ENCODE measurements at regions not wholly inside any gene's neighbourhood (a gene's known extent, or its start where the extent isn't known, plus 50 kb on each side); places are given as distances from the start of the nearest gene placed in this dataset.

DNA sequence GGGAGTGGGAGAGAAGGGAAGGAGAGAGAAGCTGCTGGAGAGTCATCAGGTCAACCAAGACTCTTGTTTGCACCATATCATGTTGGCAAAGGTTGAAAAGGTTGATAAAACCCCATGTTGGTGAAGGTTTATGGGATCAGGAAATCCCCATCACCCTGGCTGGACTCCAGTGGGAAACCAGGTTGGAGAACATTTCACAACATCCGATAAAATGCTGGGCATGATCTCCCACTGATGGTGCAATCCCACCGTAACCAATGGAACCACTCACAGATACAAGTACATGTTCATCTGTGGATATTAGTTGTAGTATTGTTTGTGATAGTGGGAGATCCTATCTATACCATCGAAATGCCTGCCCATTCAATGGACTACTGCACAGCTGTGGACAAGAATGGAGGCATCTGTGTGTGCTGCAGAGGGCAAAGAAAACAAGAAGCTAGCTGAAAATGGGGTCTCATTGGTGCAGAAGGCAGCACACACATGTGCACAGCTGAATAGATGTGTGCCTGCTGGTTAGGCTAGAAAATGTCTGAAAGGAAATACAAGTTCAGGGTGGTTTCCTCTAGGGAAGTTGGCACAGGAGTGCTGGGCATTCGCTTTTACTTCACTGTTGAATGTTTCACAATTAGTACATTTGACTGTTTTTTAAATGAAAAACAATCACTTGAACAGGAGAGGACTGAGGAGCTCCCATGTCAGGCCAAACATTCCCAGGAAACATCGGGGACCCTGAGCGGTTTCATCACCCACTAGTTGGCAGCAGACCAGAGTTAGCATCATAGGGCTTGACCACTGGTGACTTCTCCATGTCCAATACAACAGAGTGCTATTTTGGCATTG is 80.4 kb upstream of the MGMT start:
- peak; percentile 66 for DNase-seq (ENCODE audit: low spot score)
- peak; percentile 78 for ATAC-seq

DNA sequence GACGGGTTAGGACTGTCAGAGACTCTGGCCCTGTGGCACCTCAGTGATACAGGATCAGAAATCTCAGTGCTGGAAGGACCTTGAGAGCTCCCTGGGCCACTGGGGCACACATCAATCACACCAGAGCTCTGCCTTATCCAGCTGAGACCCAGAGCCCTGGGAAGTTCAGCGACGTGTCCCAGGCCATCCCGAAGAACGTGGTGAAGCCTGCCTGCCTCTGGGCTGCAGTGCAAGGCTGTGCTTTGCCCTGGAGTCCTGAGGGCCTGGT is 79.8 kb upstream of the MGMT start:
- ATAC-seq (no peak), DNase-seq (ENCODE audit: low spot score) (no peak)

DNA sequence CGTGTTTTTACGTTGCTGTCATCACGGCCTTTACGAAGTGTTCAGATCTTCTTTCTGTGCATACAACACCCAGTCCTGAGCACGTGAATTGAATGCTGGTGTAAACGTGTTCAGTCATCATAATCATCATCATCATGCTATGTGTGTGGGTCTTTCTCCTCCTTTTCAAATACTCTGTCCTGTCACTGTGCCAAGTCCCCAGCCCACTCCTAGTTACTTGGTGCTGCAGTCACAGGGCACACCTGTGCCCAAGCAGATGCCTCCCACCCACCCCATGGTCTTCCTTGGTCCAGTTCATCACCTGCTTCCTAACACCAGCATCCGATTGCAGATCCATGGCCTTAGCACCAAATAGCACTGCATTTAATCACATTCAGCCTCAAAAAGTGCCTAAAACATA is 78.6 kb upstream of the MGMT start:
- DNase-seq (ENCODE audit: low spot score) (no peak), ATAC-seq (no peak)

DNA sequence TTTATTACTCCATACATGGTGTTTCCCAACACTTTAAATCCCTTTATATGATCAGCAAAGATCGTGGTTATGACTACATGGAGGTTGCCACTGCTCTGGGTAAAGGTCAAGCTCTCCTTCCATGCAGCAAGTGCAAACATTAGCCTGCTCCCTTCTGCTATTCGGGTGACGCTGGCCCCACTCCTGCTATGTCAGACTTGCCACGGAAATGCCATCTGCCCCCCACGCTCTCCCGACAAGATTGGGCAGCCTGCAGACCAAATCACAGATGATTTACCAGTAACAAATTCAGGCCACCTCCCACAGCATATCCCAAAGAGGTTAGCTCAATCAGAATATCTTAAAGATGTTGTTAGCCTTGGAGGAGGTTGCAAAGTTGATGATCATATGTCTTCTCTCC is 77.8 kb upstream of the MGMT start:
- peak; percentile 47 for ATAC-seq
- DNase-seq (ENCODE audit: low spot score) = no peak

DNA sequence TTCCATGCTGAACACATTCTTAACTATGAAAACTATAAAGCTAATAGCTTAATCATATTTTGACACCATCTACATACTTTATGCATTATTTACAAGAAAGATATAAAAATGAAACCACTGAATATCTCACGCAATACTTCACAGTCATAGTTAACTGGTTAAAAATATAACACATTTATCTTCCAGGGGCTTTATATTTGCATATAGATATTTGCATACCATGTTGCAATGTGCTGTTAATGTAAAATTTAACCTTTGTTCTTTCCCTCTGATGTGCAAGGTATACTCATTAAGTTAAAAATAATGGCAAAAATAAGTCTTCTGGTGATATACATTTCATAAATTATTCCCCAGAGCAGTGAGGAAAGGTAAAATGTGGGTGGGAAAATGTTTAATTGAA is 76.9 kb upstream of the MGMT start:
- ATAC-seq (no peak), DNase-seq (ENCODE audit: low spot score) (no peak)

GRCh38 chr10:129390726-129391125 is 76.3 kb upstream of the MGMT start:
- DNase-seq (ENCODE audit: low spot score) (no peak), ATAC-seq (no peak)

- ATAC-seq (no peak), DNase-seq (ENCODE audit: low spot score) (no peak)
Observed at GRCh38 chr10:129391464-129391863, 75.6 kb upstream of the MGMT start.

DNA sequence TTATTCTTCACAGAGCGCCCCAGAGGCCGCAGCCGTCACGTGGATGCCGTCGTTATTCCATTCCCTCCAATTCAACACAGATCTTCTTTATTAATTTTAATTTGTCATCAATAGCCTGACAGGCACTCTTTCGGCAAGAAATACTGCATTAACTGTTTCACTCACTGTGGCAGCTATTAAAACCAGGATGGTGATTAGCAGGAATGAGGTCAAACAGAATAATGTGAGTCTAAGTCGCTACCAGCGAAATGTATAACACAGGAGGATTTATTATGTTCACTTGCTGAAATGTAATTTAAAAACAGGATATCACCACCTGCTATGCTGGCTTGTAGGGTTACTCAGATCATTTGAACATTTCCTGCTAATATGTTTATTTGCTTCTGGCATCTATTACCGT is 74.2 kb upstream of the MGMT start:
- no peak for ATAC-seq
- DNase-seq (ENCODE audit: low spot score) = no peak

DNA sequence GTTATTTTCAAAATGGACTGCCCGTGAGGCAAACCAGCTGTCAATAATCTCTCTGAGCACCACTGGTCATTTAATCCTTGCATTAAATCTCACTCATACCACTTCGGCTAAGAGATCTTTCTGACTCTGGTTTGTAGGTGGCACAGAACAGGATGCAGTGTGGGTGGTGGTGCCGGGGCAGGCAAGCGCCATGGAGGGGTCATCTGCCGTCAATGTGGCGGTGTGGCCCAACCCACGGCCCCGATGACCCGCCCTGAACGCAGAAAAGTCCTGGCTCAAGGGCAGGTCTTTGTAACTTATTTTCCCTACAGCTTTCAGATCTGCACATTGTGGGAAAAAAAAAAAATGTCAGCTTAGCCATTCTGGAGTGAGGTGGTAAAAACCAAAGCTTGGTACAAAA is 73.2 kb upstream of the MGMT start:
- DNase-seq (ENCODE audit: low spot score) (no peak), ATAC-seq (no peak)

- ATAC-seq (no peak), DNase-seq (ENCODE audit: low spot score) (no peak)
Observed at GRCh38 chr10:129394518-129395328, 72.3 kb upstream of the MGMT start.

GRCh38 chr10:129396021-129396722 is 70.9 kb upstream of the MGMT start:
- ATAC-seq (no peak), DNase-seq (ENCODE audit: low spot score) (no peak)

DNA sequence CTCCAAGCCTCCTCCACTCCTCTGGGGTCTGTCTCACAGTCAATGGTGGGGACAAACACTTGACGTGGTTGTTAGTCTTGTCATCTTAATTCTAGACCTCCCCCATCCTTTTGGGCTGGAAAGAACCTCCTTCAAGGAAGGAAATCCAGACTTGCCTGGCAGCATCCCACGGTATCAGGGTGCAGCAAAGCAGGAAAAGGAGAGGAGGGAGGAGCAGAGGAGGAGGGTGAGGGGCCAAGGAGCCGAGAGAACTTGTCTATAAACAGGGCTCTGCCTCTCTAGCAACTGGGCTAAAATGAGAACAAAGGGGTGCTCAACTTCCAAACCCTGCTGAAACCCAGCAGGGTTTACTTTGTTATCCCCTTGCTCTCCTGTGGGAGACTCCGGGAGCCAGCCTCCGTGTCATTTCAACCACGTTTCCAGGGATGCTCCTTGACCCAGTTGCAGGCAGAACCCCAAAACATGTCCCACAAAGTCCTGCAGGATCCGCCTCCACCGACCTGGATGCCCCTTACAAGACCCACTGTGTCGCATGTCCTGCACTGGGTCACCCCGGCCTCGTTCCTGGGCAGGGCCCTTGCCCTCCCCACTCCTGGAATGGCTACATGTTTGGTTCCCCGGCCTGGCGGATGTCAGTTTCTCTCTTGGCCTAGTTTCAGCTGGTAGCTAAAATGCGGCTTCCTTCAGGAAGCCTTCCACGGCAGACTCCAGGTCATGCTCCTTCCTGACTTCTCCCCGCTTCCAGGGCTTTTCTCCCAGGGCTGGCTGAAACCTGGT is 69.7 kb upstream of the MGMT start:
- no peak for DNase-seq (ENCODE audit: low spot score)
- ATAC-seq = peak; percentile 40

- no peak for DNase-seq (ENCODE audit: low spot score)
- ATAC-seq = no peak
Observed at GRCh38 chr10:129398711-129399141, 68.3 kb upstream of the MGMT start.

DNA sequence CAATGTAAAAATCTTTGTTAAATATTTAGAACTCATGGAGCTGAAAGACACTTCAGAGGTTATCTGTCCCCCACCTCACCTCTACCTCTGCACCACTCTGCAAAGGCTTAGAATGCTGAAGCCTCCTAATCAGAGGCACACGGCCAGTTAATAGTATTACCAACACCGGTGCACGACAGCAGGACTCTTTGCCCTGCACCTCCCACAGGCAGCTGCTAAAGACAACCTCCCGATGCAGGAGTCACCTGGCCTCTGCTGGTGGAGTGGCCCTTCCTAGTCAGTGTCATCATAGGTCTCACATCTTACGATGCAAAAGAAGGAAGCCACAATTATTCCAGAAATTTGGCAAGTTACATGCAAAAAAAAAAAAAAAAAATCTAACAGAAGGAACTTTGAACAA is 66.6 kb upstream of the MGMT start:
- no peak for DNase-seq (ENCODE audit: low spot score)
- no peak for ATAC-seq

DNA sequence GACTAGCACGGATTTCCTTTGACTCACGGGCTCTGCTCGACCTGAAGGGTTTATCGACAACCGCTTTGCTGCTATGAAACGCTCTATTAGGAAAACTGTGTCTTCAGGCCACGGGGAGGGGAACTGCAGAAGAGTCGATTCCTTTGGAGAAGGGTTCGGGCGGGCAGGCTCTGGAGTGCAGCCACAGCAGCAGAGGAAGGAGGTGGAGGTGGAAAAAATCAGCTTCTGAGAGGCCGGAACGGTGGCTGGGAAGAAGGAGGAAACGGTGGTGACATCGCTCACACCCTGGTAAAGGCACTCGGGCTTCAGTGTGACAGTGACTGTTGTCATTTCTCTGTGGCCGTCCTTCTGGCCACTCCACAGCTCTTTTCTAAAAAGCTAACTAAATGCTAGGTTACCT is 64.6 kb upstream of the MGMT start:
- DNase-seq (ENCODE audit: low spot score) = no peak
- no peak for ATAC-seq

DNA sequence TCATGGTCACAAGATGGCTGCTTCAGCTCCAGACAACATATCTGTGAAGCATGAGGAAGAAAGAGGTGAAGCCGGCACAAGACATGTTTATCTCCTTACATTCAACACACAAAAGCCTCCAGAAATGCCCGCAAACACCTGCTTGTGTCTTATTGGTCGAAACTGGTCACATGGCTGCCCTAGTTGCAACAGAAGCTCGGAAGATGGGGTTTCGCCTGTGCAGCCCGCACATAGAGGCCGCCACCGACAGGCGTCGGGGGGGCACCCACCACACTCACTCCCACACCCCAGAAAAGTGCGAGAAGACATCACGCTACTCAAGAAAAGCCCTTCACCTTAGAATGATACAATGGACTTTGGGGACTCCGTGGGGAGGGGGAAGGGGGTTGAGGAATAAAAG is 63.0 kb upstream of the MGMT start:
- DNase-seq (ENCODE audit: low spot score) = no peak
- no peak for ATAC-seq

- ATAC-seq (no peak), DNase-seq (ENCODE audit: low spot score) (no peak)
Observed at GRCh38 chr10:129405389-129405788, 61.7 kb upstream of the MGMT start.

DNA sequence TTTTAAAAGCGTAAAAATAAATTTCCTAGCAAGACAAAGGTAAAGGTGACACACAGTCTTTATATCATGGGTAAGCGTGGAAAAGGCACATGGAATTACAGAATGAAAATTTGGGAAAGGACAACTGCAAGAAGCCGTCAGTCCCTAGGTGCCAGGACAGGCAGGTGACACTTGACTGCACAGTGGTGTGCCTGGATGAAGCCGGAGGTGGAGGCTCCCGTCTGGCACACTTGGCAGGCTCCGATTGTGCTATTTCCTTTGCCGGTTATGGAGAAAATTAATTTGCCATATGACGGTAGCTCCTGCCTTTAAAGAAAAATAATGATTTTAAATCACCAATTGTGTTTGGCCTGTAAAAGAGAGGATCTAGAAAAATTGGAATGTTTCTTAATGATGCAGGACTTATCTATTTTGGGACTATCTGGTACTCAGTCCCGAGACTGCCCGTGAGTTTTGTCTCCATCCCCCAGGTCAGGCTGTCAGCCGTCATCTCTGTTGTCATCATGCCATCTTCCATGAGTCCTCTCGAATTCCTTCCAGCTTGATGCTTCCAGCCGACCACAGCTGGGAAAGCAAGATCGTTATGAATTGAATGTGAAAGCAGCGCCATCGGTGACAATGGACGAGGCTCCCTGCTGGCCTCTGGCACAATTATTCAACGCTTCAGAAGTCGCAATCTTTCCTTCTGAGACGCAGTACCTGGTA is 56.2 kb upstream of the MGMT start:
- ATAC-seq (no peak), DNase-seq (ENCODE audit: low spot score) (no peak)

DNA sequence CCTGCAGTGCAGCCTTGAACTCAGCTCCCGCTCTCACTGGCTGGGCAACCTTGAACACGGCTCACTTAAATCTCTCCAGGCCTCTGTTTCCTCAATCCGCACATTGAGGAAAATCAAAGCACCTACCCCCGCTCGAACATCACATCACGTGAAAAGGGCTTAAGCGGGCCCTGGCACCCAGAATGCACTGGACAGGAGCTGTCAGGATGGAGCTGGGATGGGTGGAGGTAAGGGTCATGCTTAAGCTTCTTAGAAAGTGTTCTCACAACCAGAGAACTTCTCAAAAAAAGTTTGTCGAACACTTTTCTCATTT is 55.7 kb upstream of the MGMT start:
- DNase-seq (ENCODE audit: low spot score) (no peak), ATAC-seq (no peak)

- ATAC-seq = no peak
- DNase-seq (ENCODE audit: low spot score) = no peak
Observed at GRCh38 chr10:129411772-129412171, 55.3 kb upstream of the MGMT start.

DNA sequence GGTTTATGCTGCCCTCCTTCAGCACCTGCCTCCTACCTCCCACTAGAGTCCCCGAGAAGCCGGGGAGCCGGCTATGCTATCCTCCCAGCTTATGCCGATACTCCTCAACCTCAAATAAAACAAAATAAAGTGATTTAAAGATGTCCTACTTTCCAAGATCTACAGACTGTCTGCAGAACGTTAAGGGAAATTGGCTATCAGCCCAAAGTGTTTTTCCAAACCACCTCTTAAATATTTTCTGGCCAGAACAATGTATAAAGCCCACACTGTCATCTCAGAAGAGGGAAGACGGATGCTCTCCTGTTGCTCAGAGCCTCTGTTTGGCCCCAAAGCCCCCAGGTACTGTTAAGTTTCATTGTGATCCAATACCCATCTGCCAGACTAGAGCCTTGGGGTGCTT is 54.0 kb upstream of the MGMT start:
- no peak for ATAC-seq
- no peak for DNase-seq (ENCODE audit: low spot score)
